ENCODE measurements at regions not wholly inside any gene's neighbourhood (a gene's known extent, or its start where the extent isn't known, plus 50 kb on each side); places are given as distances from the start of the nearest gene placed in this dataset.

- TF ChIP-seq CTCF (IDR thresholded peaks at IDR 0.05) (no peak), FOXP1 (CRISPR knock-in tag; IDR thresholded peaks at IDR 0.05; ENCODE audit: borderline replicate concordance) (no peak)
These were observed 72.9 kb upstream of the NDN start for GRCh38 chr15:23760024-23760423.
